Activated CD8-positive, alpha-beta memory T cell treated with anti-CD3 and anti-CD28 coated beads for 48 hours (primary cell): ENCODE measurements at regions not wholly inside any gene's neighbourhood (a gene's known extent, or its start where the extent isn't known, plus 50 kb on each side); places are given as distances from the start of the nearest gene placed in this dataset.
"Not testable (repeated sequence)": the region's sequence is repeated elsewhere in the genome, so short reads cannot be mapped to it uniquely, and the experiment has no call there.

ENCODE experiments used
- DNase-seq, 3 experiments: peaks; one replicate each; pipeline ENCODE4 v3.0.0-alpha.2; 2020; ENCODE audit warnings: low read depth in 2 of 3, low spot score in 2 of 3

DNA sequence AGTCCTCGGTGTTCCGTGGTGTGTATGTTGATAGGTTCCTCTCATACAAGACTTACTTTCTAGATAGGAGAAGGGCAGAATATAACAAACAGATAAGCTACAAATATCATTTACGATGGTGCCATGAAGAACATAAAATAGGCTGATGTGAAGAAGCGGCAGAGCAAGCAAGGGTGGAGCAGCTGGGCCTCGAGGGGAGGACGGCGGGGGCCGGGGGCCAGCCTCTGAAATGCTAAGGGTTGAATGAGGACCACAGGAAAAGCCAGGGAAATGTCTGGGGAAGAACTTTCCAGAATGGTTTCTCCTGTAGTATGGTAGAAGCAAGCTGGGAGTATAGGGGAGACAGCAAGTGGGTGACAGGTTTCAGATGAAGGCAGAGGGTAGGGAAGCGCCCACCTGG, 529.5 kb downstream of the LIG4 start:
- no peak for DNase-seq

DNA sequence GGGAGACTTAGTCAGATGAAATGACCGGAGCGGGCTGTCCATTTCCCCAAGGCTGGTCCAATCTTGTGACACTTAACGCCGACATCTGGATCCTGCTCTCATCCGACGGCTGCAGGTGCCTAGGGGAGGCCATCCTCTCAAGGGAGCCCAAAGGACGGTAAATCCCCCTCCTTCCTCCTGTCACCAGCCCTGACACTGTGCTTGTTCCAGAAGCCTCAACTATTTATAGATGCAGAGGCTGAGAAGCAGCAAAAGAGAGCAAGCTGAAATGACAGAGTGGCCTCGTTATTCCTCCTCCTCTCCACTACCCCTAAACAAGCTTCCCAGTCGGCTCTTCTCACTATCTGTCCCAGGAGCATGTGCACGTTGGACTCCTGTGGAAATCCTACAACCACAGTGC, 533.7 kb downstream of the LIG4 start:
- DNase-seq: no peak

DNA sequence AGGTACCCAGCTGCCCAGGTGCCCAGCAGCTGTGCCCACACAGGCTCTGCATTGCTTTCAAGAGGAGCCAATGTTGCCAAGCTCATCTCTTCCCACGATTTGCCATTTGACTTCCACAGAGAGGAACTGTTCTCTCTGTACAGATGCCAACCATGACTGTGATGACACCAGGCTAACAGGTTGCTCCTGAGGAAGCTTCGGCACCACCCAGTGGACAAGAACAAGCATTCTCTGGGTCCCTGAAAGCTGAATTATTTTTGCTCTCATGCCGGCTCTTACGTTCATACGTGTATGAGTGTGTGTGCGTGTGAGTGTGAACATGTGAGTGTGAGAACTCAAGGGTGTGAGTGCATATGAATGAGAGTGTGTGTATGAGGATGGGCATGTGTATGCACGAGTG, 535.2 kb downstream of the LIG4 start:
- DNase-seq: no peak

DNA sequence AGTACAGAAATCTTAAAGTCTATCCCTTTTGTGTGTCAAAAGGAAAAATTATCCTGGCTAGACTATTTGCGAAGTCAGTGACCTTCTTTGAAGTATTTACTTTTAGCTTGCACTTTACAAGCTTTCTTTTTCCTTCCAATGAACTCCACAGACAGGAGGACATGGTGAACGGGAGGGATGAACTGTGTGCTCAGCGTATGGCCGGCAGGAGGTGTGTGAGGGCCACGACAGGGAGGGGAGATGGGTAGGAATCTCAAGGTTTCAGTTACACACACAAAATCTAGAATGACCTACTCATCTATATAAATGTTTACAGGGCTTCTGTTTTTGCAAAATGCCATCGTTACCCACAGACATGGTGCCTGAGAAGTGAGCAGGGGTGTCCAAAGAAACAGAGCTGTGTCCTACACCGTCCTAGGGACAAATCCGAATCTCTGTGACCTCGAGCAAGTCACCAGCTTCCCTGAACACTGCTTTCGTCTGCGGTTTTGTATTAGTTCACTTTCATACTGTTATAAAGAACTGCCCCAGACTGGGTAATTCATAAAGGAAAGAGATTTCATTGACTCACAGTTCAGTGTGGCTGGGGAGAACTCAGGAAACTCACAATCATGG, 537.2 kb downstream of the LIG4 start:
- DNase-seq: no peak

DNA sequence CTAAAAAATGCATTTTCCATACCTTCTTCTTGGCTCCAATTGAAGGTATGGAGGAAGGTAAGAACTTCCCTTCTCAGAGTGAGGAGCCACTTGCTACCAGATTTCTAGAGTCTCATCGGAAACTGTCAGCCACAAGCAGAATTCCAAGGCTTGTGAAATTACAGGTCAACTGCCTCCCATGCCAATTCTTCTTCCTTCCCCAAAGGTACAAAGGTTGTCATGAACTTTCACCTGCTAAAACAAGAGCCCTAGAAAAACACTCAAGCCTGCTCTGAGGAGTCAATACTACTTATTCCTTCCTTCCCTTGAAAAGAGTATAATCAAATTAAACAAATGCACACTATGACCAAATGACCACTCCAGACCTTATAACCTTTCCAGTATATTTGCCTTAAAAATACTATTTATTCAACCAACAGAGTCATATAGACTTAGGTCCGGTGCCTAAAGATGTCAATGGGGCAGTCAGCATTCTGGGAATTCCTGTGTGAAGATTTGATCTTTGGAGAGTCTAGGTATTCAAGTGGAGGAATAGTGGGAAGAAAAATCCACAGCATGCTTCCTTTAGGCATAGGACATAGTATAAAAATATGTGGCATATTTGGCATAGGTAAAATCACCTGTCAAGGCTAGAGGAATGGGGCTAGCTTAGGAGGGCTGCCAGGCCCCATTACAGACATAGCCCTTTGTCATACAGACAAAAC, 539.3 kb downstream of the LIG4 start:
- DNase-seq: no peak

DNA sequence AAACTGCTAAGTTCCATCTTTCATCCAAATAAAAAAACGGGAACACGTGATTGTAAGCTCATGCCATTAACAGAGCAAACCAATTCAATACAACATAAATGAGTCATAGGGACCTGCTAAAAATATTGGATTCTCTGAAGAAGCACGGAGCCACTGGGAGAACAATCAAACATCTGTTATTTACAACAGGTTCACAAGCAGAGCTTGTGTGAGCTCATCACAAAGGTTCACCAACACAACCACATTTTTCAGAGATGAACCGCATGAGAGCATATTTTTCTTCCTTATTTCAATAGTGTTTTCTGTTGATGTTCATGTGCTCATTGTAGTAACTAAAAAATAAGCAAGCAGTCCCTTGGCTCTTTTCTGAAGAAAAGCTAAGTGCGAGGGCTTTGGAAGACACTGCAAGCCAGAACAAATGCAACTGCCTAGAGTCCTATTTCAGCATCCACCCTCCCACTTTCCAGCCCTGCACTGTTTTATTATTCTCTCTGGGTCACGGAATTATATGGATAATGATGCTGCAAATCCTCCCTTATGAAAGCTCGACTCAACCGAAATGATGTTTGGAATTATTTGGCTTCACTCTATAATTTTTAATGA, 545.8 kb downstream of the LIG4 start:
- no peak for DNase-seq

DNA sequence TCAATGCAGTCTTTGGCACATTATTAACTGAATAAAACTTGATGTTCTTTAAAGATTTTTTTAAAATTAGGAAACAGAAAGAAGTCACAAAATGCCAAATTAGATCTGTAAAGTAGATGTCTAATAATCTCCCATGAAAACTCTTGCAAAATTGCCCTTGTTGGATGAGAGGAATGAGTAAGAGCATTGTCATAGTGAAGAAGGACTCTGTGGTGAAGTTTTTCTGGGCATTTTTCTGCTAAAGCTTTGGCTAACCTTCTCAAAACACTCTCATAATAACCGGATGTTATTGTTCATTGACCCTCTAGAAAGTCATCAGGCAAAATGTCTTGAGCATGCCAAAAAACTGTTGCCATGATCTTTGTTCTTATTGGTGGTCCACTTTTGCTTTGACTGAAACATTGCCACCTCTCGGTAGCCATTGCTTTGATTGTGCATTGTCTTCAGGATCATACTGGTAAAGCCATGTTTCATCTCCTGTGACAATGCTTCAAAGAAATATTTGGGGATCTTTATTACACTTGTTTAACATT, 549.3 kb downstream of the LIG4 start:
- no peak for DNase-seq

DNA sequence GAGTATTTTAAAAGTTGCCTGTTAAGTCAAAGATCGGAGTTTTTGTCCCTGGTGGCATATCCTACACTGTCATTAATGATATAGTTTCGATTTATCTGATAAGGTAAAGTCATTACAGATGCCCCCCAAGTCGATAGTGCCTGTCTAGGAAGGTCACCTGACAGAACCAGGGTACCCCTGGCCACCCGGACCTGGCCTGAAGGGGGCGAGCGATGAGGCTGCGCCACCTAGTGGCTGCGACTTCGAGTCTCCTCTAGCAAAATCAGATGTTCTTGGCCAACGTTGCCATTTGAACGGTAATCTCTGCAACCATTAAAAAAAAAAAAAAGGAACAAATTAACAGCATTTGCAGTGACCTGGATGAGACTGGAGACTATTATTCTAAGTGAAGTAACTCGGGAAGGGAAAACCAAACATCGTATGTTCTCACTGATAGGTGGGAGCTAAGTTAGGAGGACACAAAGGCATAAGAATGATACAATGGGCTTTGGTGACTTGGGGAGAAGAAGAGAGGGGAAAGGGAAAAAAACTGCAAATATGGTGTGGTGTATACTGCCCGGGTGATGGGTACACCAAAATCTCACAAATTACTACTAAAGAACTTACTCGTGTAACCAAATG, 565.1 kb downstream of the LIG4 start:
- DNase-seq: peak in 1 of 3 experiments; percentile 4

DNA sequence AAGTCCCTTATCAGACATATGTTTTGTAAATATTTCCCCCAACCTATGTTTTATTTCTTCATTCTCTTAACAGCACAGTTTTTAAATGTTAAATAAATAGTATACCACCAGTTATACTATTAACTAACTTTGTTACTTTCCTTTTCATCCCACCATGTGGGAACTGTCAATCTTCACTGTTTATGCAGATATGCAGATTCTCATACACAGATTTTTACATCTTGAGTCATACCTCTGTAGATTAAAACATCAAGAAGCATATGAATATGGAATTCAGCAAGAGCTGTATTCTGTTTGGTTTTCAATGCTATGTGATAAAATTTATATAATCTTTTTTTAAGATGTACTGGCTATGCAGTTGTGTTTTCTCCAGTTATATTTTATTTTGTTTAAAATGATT, 566.3 kb downstream of the LIG4 start:
- no peak for DNase-seq

DNA sequence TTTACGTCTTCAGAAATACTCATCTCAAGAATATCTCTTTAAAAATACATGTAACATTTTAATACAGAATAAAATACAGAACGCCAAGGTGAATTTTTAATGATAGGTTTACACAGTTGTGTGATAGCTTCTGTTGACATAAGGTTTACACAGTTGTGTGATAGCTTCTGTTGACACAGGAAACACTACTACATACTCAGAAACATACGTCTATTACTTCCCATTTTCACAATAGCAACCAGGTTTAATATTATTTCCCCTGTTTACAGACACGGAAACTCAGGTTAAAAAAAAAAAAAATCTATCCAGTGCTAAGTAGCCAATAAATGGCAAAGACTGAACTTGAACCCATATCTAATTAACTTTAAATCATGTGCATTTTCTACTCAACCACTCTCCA, 571.2 kb downstream of the LIG4 start:
- DNase-seq: no peak

DNA sequence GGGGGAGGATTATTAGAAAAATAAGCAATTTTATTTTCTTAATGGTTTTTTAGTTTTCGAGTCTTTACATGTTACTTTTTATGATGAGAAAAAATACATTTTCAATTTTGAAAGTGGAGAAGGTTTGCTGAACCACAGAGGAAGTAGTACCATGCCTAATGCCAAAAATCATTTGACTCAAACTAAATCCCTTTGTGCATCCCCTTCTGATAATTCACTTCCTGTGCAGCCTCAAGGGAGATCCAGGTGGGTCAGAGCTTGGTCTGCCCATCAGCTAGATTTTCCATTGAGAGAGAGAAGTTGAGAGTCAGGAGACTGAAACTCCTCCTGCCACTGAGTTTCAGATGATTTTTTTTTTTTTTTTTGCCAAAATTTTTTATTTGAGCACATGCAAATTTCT, 571.7 kb downstream of the LIG4 start:
- no peak for DNase-seq

DNA sequence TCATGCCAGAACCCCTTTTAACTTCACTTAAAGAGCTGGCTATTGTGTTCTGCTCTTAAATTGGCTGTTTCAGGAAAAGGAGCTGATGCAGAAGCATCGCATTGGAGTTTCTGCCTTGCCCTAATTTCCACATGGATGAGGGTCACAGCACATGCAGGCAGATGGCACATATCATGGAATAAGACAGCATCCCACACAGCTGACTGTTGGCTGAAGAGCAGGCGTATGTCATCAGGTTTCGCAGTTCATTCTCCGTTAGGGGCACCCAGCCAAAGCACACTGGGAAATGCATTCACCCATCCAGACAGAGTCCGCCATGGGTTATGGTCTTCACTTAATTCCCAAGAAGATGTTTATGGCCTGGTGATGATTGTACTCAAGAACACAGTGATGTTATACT, 572.5 kb downstream of the LIG4 start:
- no peak for DNase-seq

DNA sequence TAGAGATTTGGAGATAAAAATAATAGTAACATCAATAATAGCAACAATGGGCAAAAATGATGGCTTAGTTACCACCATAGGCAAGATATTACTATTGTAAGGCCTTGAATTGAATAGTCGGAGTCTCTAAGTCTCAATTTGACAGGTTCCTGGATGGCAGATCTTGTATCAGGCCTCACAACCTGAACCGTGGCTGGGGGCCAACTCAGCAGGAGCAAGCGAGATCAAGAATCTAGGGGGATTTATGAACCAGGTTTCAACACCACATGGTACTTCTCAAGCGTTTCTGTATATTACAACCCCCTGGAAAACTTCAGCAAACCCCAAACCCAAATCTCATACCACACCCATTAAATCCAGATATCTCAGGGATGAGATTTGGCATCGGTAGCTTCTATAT, 573.8 kb downstream of the LIG4 start:
- DNase-seq: no peak

DNA sequence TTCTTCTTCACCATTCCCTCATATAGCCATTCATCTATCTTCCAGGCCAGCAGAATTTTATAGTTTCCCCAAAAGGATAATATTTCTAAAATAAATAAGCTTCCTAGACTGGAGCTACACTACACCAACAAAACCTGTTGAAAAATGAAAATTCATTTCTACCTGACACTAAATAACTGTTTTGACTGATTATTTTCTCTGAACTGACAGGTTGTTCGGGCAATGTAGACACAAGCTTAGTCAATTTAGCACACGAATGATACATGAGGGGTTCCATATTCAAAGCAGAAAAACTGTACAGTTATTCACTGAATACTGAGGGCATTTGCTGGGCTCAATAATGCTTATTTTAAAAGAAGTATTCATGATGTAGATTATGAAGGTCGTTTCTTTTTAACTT, 589.7 kb downstream of the LIG4 start:
- DNase-seq: no peak

DNA sequence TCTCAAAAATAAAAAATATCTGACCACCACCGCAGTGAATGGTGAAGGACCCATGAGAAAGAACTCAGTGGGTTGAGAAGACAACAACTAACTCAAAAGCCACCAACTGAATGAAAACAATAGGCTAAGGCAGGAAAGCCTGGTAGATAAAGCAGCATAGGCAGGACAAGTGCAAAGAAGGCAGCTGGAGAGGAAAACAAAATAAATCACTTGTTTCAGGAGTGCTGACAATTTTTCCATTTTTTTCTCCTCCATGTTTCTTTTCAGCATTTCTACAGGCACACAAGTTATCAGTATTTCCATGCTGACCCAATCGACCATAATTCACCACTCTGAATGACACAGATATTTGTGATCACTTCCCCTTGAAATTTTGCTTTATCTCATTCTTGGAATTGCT, 597.8 kb downstream of the LIG4 start:
- DNase-seq: no peak

DNA sequence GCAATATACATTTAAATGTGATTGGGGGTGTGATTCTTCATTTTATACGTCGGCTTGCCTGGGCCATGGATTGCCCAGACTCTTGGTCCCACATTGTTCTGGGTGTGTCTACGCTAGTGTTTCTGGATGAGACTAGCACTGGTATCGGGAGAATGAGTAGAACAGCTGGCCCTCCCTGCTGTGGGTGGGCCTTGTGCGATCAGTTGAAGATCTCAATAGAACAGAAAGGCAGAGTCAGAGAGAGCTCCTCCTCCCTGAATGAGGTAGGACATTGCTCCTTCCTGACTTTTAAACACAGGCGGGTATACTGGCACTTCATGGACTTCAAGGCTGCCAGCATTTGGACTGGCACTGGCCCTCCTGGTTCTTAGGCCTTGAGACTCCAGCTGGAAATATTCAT, 603.0 kb downstream of the LIG4 start:
- DNase-seq: no peak

DNA sequence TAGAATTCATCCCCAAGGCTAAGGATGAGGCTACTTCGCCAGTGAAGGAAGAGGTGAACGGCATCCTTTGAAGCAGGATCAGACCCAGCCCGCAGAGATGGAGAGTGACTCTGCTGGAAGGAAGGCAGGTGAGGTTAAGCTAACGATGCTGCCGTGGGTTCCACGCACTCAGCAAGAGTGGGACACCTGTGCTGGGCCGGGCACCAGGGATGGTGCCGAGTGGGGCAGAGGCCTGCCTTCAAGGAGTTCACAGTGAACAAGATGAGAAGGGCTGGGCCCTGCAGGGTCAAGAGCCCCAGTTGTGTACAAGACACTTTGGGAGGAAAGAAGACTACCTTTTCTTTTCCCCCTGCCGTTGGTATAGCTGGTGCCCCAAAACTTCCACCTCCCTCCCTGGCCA, 606.6 kb downstream of the LIG4 start:
- no peak for DNase-seq

DNA sequence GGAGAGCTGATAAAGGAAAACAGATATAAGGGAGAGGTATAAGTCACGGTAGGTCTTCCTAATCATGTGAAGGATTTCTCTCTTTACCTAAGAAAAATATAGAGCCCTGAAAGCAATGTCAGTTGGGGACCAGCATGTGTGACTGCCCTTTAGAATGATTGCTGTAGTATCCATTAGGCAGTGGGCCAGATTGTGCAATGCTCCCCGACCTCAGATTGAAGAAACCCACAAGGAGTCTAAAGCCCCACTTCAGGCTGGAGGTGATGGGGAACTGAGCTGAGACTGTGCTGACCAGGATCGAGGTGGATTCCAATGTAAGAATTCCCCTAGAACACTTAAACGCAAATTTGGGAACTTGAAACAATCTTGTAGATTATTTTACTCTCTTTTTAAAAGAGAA, 614.4 kb downstream of the LIG4 start:
- DNase-seq: no peak

DNA sequence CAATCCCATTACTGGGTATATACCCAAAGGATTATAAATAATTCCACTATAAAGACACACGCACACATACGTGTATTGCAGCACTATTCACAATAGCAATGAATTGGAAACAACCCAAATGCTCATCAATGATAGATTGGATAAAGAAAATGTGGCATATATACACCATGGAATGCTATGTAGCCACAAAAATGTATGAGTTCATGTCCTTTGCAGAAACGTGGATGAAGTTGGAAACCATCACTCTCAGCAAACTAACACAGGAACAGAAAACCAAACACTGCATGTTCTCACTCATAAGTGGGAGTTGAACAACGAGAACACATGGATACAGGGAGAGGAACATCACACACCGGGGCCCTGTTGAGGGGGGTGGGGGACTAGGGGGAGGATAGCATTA, 619.0 kb downstream of the LIG4 start:
- not testable (repeated sequence) for DNase-seq

DNA sequence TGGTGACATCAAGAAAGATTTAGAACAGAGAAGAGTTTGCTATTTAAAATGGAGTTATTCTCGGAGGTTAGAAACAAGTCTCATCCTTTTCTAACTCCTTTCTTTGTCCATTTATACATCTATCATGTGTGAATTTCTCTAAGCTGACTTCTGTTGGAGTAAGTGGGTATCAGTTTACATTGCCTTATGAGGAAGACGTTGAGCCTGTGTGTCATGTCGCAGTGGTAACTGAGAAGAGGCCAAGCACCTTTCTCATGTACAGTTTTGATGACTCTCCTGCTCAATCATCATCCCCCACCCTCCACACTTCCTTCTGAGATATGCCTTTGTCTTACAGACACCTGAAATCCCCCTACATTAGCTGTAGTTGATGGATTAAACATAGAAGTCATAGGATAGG, 624.8 kb downstream of the LIG4 start:
- DNase-seq: no peak

DNA sequence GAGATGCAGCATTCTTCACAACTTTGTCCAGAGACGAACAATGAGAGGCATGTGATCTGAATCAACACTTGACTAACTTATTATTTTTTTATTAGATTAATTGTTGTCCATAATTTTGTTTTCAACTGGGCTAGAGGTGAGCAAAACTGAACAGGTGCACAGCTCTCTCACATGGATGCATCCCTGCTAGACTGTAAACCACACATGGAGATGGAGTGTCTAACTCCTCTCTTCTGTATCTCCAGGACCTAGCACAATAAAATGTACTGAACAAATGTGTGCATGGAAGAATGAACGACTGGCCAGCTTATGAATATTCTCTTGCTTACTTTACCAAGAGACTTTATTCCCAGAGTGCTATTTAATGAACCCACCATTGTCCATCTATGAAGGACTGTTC, 627.7 kb downstream of the LIG4 start:
- no peak for DNase-seq

DNA sequence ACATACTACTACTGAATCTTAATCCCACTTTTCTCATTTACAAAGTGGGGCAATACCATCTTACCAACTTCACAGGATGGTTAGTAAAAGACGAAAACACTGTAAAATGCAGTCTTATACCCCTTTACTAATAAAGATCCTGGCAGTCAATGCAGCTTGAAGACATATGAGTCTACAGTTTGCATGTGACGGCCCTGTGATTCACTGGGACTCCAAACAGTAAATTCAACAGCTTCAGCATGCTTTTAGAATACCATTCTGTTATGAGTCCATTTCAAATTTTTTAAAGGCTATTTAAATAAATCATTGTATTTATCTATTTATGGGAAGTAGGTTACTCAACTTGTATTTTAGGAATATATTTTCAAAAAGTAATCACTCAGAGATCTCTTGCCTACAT, 629.1 kb downstream of the LIG4 start:
- DNase-seq: no peak
